HG03378 (cell line): ENCODE measurements at regions not wholly inside any gene's neighbourhood (a gene's known extent, or its start where the extent isn't known, plus 50 kb on each side); places are given as distances from the start of the nearest gene placed in this dataset.
A peak's percentile ranks its signal among the peaks of the same experiment; 100 is the strongest.

Source experiments
- ATAC-seq: cut with Tn5 transposase; IDR thresholded peaks from one replicate; pipeline ENCODE4 v1.9.1; 2021; ENCODE audit warnings: mild to moderate bottlenecking, moderate library complexity; ENCODE audit not compliant: unreplicated experiment

DNA sequence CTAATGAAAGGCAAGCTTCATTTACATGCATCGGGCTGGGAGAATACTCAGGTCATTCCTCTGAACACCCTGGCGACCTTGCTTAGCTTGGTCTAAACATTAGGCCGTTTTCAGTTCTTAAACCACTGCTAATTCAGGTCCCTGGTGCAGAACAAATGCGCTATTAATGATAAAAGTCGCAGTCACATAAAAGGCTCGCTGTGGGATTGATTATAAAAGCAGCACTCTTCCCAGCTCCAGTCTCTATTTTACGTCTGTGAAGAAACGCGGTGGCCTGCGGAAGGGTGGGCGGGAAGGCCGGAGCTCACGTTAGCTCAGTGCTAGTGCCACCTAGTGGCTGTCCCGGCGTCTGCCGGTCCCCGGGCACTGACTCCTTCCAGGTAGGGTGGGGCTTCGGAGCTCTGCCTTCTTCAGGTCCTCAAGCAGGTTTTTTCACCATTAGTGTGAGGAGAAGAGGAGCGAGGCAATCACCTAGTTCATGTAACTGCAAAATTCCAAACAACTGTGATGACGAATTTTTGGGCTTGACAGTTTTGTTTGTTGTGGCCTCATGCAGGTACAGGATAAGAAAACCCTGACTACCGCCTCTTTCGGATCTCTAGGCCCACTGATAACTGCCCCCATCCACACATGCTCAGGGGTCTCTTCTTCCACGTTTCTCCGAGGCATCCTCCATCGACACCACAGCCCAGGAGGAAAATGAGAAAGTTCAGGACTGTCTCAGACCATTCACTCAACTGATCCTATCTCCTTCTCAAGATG is 66.5 kb upstream of the CLMP start:
- no peak for ATAC-seq

DNA sequence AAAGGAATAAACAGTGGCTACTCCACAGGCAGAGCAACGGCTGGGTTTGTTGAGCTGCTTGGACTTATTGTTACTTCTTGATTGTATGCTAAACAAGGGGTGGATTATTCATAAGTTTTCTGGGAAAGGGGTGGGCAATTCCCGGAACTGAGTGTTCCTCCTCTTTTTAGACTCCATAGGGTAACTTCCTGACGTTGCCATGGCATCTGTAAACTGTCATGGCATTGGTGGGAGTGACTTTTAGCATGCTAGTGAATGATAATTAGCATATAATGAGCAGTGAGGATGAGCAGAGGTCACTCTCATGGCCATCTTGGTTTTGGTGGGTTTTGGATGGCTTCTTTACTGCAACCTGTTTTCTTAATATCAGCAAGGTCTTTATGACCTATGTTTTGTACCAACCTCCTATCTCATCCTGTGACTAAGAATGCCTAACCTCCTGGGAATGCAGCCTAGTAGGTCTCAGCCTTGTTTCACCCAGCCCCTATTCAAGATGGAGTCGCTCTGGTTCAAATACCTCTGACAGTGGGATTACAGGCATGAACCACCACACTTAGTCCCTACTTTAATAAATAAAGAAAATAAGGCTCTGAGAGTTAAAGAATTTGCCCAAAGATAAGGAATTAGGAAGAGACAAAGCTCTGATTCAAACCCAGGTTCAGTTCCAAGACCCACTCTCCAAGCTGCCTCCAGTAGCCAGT is 65.6 kb upstream of the CLMP start:
- ATAC-seq, result no peak

DNA sequence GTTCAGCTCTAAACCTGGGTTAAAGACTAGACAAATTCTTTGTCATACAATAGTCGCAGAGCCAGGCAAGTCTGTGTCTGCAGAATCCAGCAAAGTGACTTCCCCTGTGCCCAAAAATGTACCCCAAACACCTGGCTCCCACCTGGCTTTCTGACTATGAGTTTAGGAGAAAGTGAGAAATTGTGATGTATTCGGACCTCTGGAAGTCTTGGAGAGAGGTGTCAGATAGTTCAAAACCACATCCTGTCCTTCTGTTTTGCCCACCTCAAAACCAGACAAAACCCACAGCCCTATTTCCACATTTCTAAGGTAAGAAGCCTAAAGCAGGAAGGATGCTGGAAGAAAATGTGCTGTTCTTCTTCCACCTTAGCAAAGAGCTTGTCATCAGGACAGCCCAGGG is 63.8 kb upstream of the CLMP start:
- no peak for ATAC-seq

DNA sequence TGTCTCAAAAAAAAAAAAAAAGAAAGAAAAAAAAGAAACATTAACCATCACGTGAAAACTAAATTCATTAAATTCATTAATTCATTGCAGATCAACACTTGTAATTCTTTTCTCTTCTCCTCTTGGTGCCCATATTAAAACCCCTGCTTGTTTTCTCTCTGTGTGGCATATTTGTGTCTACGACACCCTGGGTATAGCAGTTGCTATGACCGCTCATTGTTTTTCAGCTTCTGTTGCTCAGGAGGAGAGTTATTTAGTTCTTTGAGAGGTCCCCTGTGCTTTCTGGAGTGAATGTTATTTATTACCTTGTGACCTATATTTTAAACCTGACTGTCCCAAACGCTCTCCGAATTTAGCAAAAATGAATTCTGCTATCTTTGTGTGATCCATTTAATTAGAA is 62.3 kb upstream of the CLMP start:
- ATAC-seq, result no peak

DNA sequence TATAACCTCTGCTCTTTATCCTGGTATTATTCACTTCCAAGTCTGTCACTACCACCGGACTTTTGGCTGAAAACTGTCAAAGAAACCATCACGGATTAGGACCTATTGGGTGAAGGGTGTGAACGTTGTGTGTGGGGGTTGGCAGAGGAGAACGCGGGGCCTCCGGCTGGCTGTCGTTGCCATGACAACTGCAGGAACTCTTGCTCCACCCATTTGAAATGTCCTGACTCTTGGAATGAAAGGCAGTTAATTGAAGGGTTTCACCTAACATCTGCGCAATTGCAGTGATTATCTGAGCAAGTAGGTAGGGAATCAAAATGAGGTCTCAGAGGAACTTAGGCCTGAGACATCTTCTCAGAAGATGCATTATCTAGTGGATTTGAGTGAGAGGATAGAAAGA is 60.9 kb upstream of the CLMP start:
- ATAC-seq, result no peak

DNA sequence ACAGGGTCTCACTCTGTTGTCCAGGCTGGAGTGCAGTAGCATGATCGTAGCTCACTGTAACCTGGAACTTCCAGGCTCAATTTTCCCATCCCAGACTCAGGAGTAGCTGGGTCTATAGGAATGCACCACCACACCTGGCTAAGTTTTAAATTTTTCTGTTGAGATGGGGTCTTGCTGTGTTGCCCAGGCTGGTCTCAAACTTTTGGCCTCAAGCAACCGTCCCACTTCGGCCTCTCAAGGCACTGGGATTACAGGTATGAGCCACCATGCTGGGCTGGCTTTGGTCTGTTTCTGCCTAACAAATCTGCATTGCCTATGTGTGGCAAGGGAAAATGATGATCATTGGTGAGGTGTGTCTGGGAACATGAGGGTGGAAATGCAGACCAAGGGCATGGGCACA is 59.3 kb upstream of the CLMP start:
- ATAC-seq, result no peak

DNA sequence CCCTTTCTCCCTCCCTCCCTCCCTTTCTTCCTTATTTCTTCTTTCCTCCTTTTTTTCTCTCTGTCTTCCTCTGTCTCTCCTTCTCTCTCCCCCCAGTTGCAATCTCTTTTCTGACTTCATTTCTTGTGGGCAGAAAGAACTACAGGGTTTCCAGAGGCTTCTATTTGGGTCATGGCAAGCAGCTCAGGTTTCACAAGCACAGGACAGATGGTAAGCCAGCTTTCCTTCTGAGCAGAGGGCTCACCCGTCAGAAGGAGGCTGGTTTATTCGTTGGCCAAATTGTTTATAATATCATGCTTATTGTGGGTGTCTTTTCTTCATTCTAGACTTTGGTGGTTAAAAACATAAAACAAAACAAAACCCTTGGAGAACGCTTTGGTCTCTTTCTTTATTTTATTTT is 58.9 kb upstream of the CLMP start:
- no peak for ATAC-seq

DNA sequence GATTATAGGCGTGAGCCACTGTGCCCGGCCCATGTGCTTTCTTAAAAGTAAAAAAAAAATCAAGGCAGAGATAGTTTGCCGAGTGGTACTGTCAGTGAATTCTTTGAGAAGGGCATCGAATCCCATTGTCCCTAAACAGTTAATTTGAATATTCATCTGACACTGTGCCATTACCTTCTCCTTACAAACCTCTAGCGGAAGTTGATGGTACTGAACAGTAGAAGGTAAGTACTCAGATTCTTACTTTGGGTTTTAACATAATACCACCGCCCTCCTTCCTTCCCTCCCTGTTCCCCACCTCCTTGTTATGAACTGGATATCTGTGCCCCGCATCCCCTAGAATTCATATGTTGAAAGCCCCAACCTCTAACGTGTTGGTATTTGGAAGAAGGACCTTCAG is 58.2 kb upstream of the CLMP start:
- no peak for ATAC-seq

DNA sequence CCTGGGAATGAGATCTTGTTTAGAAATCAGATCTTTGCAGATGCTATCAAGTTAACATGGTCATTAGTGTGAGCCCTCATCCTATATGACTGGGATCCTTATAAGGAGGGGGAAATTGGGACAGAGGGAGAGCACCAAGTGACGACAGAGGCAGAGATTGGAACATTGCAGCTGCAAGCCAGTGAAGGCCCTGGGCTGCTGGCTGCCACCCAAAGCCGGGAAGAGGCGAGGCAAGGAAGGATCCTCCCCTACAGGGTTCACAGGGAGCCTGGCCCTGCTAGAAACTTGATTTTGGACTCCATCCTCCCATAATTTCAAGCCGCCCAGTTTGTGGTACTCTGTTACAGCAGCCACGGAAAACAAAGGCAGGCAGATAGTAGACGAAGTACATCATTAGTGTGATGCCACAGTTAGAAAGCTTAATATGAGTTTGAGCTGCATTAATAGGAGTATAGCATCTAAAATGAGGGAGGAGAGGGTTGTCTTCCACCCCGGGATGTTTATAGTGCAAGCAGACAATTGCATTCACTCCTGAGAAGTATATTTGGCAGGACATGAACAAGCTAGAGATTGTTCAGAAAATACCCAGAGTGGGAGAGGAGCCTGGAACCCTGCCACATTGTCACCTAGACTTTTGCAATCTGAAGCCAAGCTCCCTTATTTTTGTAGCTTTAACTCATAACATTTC is 56.8 kb upstream of the CLMP start:
- ATAC-seq, result no peak

DNA sequence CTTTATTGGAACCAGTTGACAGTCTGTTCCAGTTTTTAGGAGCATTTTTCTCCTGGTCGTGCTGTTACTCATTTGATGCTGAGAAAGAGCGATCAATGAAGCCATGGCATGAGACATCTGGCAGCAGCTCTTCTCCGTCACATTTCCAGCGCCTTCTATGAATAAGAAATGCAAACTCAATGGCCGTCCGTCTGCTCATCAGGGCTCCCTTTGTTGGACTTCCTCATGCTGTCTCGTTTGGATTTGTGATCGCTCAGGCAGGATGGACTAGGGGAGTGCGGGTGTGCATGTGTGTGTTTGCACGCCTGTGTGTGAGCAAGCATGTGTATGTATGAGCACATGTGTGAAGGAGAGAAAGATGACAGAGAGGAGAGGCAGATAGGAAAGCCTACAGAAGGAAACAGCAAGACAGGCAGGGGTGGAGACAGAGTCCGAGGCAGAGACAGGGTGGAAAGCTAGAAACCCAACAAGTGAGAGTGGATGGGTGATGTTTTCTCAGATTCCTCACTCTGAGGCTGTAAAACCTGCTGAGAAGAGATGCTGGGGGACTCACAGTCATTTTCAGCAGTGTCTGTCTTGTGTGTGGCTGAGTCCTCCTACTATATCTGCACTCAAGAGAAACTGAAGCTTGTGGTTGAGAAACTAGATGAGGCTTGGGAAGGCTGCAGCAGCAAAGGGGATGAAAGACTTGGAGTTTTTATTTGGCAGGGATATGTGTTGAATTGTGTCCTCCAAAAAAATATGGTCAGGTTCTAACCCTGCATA is 56.0 kb upstream of the CLMP start:
- ATAC-seq, result no peak

DNA sequence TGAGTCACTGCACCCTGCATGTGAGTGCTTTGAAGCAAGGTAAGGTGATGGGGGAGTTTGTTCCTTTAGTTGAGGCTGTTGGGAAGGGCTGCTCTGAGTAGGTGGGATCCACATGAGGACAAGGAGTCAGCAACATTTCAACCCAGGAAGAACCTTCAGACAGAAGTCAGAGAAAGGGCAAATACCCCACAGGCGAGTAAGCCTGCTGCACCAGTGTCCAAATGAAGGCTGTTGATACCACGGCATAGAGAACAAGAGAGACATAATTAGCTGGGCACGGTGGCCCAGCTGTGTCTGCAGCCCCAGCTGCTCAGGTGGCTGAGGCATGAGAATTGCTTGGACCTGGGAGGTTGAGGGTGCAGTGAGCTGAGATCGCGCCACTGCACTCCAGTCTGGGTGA is 54.3 kb upstream of the CLMP start:
- ATAC-seq, result no peak

DNA sequence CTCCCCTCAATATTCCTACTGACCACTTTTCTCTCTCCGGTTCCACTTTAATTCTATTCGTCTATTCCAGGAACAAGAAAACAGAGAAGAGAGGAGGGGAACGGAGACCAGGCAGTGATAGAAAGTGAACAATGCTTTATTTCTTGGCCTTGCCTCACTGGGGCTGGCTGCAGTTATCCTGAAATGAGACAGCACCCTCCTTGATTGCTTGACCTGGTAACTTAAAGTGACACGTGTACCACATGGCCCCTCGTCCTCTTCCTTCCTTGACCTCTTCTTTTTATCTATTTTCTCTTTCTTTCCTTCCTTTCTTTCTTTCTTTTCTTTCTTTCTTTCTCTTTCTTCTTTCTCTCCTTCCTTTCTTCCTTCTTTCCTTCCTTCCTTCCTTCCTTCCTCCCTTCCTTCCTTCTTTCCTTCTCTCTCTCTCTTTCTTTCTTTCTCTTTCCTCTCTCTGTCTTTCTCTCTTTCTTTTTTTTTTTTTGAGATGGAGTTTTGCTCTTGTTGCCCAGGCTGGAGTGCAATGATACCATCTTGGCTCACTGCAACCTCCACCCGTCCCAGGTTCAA is 52.8 kb upstream of the CLMP start:
- no peak for ATAC-seq

DNA sequence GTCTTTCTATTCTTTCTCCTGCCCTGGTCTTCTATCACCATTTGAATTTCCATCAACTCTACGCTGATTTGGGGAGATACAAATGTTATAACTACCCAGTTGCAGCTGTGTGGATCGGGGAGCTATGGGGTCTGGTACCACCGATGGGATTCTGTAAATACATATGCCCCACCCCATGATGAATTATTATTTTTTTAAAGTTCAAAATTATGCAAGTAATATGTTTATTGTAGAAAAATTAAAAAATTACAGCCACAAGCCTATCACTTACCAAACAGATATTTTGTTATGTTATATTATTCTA is 52.4 kb upstream of the CLMP start:
- ATAC-seq, result no peak

DNA sequence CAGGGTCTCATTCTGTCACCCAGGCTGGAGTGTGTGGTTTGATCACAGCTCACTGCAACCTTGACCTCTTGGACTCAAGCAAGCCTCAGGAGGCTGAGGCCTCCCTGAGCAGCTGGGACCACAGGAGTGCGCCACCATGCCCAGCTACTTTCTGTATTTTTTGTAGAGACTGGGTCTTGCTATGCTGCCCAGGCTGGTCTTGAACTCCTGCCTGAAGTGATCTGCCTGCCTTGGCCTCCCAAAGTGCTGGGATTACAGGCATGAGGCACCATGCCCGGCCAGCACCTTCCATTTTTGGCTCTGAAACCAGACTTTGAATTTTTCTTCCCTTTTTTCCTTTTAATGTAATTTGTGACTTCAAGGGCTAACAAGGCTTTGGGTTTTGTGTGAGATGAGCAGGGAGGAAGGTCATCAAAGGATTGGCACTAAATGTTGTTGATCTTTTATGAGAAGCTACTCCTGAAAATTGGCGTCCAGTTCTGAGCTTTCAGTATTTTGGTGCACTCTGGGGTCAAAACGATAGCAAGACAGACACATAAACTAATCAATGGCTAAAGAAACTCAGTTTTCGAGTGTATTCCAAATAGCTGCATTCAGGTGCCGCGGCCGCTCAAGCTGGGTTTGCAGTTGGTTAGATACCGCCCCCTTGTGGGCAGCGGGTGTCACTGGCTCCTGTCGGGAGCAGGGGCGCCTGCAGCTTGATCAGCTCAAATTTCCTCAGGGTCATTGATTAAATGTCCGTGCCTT is 51.9 kb upstream of the CLMP start:
- ATAC-seq, result peak; percentile 50

DNA sequence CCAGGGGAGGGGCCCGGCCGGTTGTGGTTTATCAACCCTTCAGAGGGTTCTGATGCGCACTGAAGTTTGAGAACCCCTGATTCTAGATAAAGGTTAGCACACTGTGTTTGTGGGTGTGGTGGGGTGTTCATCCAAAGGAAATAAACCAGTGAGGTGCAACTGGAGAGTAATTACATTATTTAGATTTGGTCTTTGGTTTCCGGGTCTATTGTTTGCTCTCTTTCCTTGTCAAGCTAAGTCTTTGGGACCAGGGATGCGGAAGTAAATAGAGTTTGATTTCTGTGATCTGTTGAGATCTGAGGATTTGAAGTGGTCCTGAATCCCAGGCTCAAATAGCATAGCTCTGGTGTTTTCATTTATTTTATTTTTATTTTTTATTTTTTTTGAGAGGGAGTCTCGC is 50.5 kb upstream of the CLMP start:
- ATAC-seq, result no peak
